Uterus (tissue), 2 donors: ENCODE measurements at regions not wholly inside any gene's neighbourhood (a gene's known extent, or its start where the extent isn't known, plus 50 kb on each side); places are given as distances from the start of the nearest gene placed in this dataset.

ENCODE experiments used
- CTCF ChIP-seq, 4 experiments: fragments of 200-600 bp in 2 of 4; fragments of 450-650 bp in 2 of 4; sonication (generic) in 2 of 4; IDR thresholded peaks; one replicate each; pipeline ENCODE4 v1.5.1; 2016 to 2019; ENCODE audit warnings: antibody characterized with exemption in 4 of 4, mild to moderate bottlenecking in 2 of 4, moderate library complexity in 1 of 4
- POLR2A ChIP-seq, 2 donors: fragments of 450-650 bp; IDR thresholded peaks; one replicate each; pipeline ENCODE4 v1.6.1; 2016; ENCODE audit warnings: antibody characterized with exemption in 2 of 2, mild to moderate bottlenecking in 1 of 2, moderate library complexity in 1 of 2

DNA sequence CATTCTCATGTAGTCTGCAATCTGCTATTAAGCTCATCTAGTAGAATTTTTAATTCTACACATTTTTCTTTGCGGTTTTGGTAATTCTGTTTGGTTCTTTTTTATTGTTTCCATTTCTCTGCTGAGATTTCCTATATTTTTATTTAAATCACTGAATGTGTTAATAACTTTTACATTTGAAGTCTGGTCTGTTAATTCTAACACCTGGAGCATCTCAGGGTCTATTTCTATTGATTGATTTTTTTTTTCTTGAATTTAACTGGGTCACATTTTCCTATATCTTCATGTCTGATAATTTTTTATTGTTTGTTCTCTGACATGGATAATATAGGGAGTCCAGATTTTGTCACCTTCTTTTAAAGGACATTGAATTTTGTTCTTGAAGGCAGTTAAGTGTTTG, 163.5 kb downstream of the OPA1 start:
- no peak for TF ChIP-seq POLR2A (IDR thresholded peaks at IDR 0.05)
- TF ChIP-seq CTCF (IDR thresholded peaks at IDR 0.05), result no peak
